ENCODE measurements at regions not wholly inside any gene's neighbourhood (a gene's known extent, or its start where the extent isn't known, plus 50 kb on each side); places are given as distances from the start of the nearest gene placed in this dataset.

DNA sequence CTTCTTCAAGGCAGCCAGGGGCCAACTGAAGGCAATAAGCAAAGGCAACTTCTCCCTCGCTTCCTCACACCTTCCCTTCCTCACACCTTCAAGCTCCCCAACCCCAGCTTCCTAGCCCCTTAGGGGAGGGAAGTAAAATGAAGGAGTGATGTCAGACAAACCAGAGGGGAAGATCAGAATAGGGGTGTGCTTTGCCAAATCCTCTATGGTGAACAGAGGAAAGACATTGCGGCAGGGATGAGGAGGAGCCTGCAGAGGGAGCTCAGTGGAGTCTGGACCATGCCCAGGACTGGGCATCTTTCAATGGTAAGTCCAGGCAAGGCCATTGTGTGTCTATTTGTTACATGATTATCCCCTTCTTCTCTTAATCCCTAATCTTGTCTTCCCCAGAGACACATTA is 164.0 kb downstream of the TSHZ3 start:
- TF ChIP-seq KDM1A (IDR thresholded peaks at IDR 0.05; ENCODE audit: low read depth): no peak
- TF ChIP-seq POLR2A (IDR thresholded peaks at IDR 0.05; ENCODE audit: low read length): no peak
- no peak for TF ChIP-seq CBX2 (IDR thresholded peaks at IDR 0.05; ENCODE audit: borderline replicate concordance, low read depth)
- TF ChIP-seq, protein P1, sequence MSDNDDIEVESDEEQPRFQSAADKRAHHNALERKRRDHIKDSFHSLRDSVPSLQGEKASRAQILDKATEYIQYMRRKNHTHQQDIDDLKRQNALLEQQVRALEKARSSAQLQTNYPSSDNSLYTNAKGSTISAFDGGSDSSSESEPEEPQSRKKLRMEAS (IDR thresholded peaks at IDR 0.05): no peak
- TF ChIP-seq, protein P2, sequence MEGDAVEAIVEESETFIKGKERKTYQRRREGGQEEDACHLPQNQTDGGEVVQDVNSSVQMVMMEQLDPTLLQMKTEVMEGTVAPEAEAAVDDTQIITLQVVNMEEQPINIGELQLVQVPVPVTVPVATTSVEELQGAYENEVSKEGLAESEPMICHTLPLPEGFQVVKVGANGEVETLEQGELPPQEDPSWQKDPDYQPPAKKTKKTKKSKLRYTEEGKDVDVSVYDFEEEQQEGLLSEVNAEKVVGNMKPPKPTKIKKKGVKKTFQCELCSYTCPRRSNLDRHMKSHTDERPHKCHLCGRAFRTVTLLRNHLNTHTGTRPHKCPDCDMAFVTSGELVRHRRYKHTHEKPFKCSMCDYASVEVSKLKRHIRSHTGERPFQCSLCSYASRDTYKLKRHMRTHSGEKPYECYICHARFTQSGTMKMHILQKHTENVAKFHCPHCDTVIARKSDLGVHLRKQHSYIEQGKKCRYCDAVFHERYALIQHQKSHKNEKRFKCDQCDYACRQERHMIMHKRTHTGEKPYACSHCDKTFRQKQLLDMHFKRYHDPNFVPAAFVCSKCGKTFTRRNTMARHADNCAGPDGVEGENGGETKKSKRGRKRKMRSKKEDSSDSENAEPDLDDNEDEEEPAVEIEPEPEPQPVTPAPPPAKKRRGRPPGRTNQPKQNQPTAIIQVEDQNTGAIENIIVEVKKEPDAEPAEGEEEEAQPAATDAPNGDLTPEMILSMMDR (IDR thresholded peaks at IDR 0.05): no peak; the same call in 2 of the 3 replicates
- TF ChIP-seq, protein P3, sequence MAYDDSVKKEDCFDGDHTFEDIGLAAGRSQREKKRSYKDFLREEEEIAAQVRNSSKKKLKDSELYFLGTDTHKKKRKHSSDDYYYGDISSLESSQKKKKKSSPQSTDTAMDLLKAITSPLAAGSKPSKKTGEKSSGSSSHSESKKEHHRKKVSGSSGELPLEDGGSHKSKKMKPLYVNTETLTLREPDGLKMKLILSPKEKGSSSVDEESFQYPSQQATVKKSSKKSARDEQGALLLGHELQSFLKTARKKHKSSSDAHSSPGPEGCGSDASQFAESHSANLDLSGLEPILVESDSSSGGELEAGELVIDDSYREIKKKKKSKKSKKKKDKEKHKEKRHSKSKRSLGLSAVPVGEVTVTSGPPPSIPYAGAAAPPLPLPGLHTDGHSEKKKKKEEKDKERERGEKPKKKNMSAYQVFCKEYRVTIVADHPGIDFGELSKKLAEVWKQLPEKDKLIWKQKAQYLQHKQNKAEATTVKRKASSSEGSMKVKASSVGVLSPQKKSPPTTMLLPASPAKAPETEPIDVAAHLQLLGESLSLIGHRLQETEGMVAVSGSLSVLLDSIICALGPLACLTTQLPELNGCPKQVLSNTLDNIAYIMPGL (CRISPR knock-in tag; IDR thresholded peaks at IDR 0.05; ENCODE audit: borderline replicate concordance): no peak
- TF ChIP-seq, protein P4, sequence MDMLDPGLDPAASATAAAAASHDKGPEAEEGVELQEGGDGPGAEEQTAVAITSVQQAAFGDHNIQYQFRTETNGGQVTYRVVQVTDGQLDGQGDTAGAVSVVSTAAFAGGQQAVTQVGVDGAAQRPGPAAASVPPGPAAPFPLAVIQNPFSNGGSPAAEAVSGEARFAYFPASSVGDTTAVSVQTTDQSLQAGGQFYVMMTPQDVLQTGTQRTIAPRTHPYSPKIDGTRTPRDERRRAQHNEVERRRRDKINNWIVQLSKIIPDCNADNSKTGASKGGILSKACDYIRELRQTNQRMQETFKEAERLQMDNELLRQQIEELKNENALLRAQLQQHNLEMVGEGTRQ (IDR thresholded peaks at IDR 0.05): no peak
- TF ChIP-seq RARB (CRISPR knock-in tag; IDR thresholded peaks at IDR 0.05): no peak
- no peak for TF ChIP-seq EP300 (IDR thresholded peaks at IDR 0.05)
- TF ChIP-seq RCOR1 (IDR thresholded peaks at IDR 0.05; ENCODE audit: low read depth, low read length): no peak
- TF ChIP-seq, protein P5, sequence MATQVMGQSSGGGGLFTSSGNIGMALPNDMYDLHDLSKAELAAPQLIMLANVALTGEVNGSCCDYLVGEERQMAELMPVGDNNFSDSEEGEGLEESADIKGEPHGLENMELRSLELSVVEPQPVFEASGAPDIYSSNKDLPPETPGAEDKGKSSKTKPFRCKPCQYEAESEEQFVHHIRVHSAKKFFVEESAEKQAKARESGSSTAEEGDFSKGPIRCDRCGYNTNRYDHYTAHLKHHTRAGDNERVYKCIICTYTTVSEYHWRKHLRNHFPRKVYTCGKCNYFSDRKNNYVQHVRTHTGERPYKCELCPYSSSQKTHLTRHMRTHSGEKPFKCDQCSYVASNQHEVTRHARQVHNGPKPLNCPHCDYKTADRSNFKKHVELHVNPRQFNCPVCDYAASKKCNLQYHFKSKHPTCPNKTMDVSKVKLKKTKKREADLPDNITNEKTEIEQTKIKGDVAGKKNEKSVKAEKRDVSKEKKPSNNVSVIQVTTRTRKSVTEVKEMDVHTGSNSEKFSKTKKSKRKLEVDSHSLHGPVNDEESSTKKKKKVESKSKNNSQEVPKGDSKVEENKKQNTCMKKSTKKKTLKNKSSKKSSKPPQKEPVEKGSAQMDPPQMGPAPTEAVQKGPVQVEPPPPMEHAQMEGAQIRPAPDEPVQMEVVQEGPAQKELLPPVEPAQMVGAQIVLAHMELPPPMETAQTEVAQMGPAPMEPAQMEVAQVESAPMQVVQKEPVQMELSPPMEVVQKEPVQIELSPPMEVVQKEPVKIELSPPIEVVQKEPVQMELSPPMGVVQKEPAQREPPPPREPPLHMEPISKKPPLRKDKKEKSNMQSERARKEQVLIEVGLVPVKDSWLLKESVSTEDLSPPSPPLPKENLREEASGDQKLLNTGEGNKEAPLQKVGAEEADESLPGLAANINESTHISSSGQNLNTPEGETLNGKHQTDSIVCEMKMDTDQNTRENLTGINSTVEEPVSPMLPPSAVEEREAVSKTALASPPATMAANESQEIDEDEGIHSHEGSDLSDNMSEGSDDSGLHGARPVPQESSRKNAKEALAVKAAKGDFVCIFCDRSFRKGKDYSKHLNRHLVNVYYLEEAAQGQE (IDR thresholded peaks at IDR 0.05): no peak
- TF ChIP-seq HOXA7 (CRISPR knock-in tag; IDR thresholded peaks at IDR 0.05): no peak
- TF ChIP-seq PHF8 (IDR thresholded peaks at IDR 0.05; ENCODE audit: borderline replicate concordance, low read depth): no peak
